CD4-positive, CD25-positive, alpha-beta regulatory T cell (primary cell): ENCODE measurements at regions not wholly inside any gene's neighbourhood (a gene's known extent, or its start where the extent isn't known, plus 50 kb on each side); places are given as distances from the start of the nearest gene placed in this dataset.

Source experiments
- ATAC-seq, 2 donors: fragments of 150-1000 bp; cut with Tn5 transposase; one replicate each; pipeline ENCODE4 v1.10.0; 2021; ENCODE audit warnings: low read depth in 2 of 2, moderate number of reproducible peaks in 2 of 2, moderate library complexity in 1 of 2
- DNase-seq, 3 donors: peaks; one replicate each; pipeline versions ENCODE4 v3.0.0 to v3.0.0-alpha.2; 2012 to 2022; ENCODE audit warnings: mixed read lengths in 1 of 3
- H3K27ac ChIP-seq: one replicate; pipeline ENCODE4 v1.7.0; 2013; ENCODE audit warnings: mild to moderate bottlenecking, low read length; ENCODE audit not compliant: insufficient read depth, poor library complexity, severe bottlenecking
- H3K27me3 ChIP-seq: one replicate; pipeline ENCODE4 v1.7.0; 2013; ENCODE audit warnings: low read length; ENCODE audit not compliant: control insufficient read depth, insufficient read depth
- H3K36me3 ChIP-seq: one replicate; pipeline ENCODE4 v1.7.0; 2013; ENCODE audit warnings: mild to moderate bottlenecking, low read length, moderate library complexity; ENCODE audit not compliant: control insufficient read depth, insufficient read depth
- H3K4me1 ChIP-seq: 2 replicates; pipeline ENCODE4 v1.7.0; 2013; ENCODE audit warnings: mild to moderate bottlenecking, low read length; ENCODE audit not compliant: insufficient read depth, control insufficient read depth, poor library complexity, severe bottlenecking
- H3K4me3 ChIP-seq: one replicate; pipeline ENCODE4 v1.7.0; 2013; ENCODE audit warnings: low read depth, mild to moderate bottlenecking, low read length, moderate library complexity
- H3K9me3 ChIP-seq, 2 experiments: 1 replicate in 1 of 2; 2 replicates in 1 of 2; pipeline ENCODE4 v1.7.0; 2013; ENCODE audit warnings: low read length in 2 of 2, mild to moderate bottlenecking in 1 of 2, moderate library complexity in 1 of 2; ENCODE audit not compliant: control insufficient read depth in 2 of 2
- H3K27ac Mint-ChIP-seq, 3 donors: one replicate each; pipeline ENCODE4 v1.8.0; 2020 to 2022; ENCODE audit warnings: mild to moderate bottlenecking in 3 of 3, mixed read lengths in 3 of 3, moderate library complexity in 2 of 3
- H3K27me3 Mint-ChIP-seq: one replicate; pipeline ENCODE4 v1.8.0; 2022; ENCODE audit warnings: mild to moderate bottlenecking, mixed read lengths
- H3K36me3 Mint-ChIP-seq: one replicate; pipeline ENCODE4 v1.8.0; 2020; ENCODE audit warnings: mixed read lengths
- H3K4me1 Mint-ChIP-seq, 4 donors: one replicate each; pipeline ENCODE4 v1.8.0; 2020 to 2022; ENCODE audit warnings: mixed read lengths in 4 of 4, mild to moderate bottlenecking in 1 of 4
- H3K4me3 Mint-ChIP-seq, 4 donors: one replicate each; pipeline ENCODE4 v1.8.0; 2020 to 2022; ENCODE audit warnings: mild to moderate bottlenecking in 4 of 4, mixed read lengths in 4 of 4, moderate library complexity in 3 of 4
- H3K9me3 Mint-ChIP-seq, 7 donors: one replicate each; pipeline ENCODE4 v1.8.0; 2020 to 2022; ENCODE audit warnings: mixed read lengths in 7 of 7, mild to moderate bottlenecking in 3 of 7, moderate library complexity in 2 of 7

- no peaks in the 10 kb centered on the region for H3K27me3 ChIP-seq
- DNase-seq = no peak
- H3K36me3 Mint-ChIP-seq = no peaks in the 10 kb centered on the region
- no peaks in the 10 kb centered on the region for H3K27me3 Mint-ChIP-seq
- ATAC-seq = no peak
- H3K36me3 ChIP-seq = no peaks in the 10 kb centered on the region
- no peak overlapping the region for H3K27ac Mint-ChIP-seq
- H3K9me3 Mint-ChIP-seq = peaks cover 0 to 2% (median 0%) of the 10 kb centered on the region in 7 donors
- H3K27ac ChIP-seq = no peak overlapping the region
- H3K4me1 Mint-ChIP-seq = no peaks in the 10 kb centered on the region
- no peak overlapping the region for H3K4me3 Mint-ChIP-seq
- H3K4me3 ChIP-seq = no peak overlapping the region
- no peaks in the 10 kb centered on the region for H3K9me3 ChIP-seq
- H3K4me1 ChIP-seq = no peaks in the 10 kb centered on the region
These were observed 242.5 kb downstream of the TTLL2 start for GRCh38 chr6:167567142-167568033.

- no peak overlapping the region for H3K27ac ChIP-seq
- no peaks in the 10 kb centered on the region for H3K4me1 ChIP-seq
- H3K27me3 ChIP-seq = no peaks in the 10 kb centered on the region
- H3K4me3 ChIP-seq = no peak overlapping the region
- H3K36me3 ChIP-seq = no peaks in the 10 kb centered on the region
- ATAC-seq (no peak), DNase-seq (no peak)
- Mint-ChIP-seq H3K4me1 (no peaks in the 10 kb centered on the region), H3K27me3 (no peaks in the 10 kb centered on the region), H3K36me3 (no peaks in the 10 kb centered on the region), H3K9me3 (peaks cover 0 to 2% (median 0%) of the 10 kb centered on the region in 7 donors), H3K4me3 (no peak overlapping the region), H3K27ac (no peak overlapping the region)
- no peaks in the 10 kb centered on the region for H3K9me3 ChIP-seq
These were observed 243.6 kb downstream of the TTLL2 start for GRCh38 chr6:167568407-167569024.

GRCh38 chr6:167569041-167569805 is 244.3 kb downstream of the TTLL2 start:
- Histone ChIP-seq H3K4me3 (no peak overlapping the region), H3K27ac (no peak overlapping the region), H3K36me3 (no peaks in the 10 kb centered on the region), H3K27me3 (no peaks in the 10 kb centered on the region), H3K4me1 (no peaks in the 10 kb centered on the region), H3K9me3 (no peaks in the 10 kb centered on the region)
- Mint-ChIP-seq H3K36me3 (no peaks in the 10 kb centered on the region), H3K4me1 (no peaks in the 10 kb centered on the region), H3K27ac (no peak overlapping the region), H3K27me3 (no peaks in the 10 kb centered on the region), H3K4me3 (no peak overlapping the region), H3K9me3 (no peaks in the 10 kb centered on the region)
- no peak for DNase-seq
- no peak for ATAC-seq

GRCh38 chr6:167569879-167570278 is 245.0 kb downstream of the TTLL2 start:
- ATAC-seq (no peak), DNase-seq (no peak)
- H3K4me3 ChIP-seq = no peak overlapping the region
- H3K4me1 Mint-ChIP-seq = no peaks in the 10 kb centered on the region
- H3K9me3 ChIP-seq = no peaks in the 10 kb centered on the region
- no peaks in the 10 kb centered on the region for H3K27me3 ChIP-seq
- H3K27ac ChIP-seq = no peak overlapping the region
- H3K9me3 Mint-ChIP-seq = no peaks in the 10 kb centered on the region
- H3K36me3 Mint-ChIP-seq = no peaks in the 10 kb centered on the region
- no peak overlapping the region for H3K27ac Mint-ChIP-seq
- no peaks in the 10 kb centered on the region for H3K27me3 Mint-ChIP-seq
- no peak overlapping the region for H3K4me3 Mint-ChIP-seq
- no peaks in the 10 kb centered on the region for H3K36me3 ChIP-seq
- no peaks in the 10 kb centered on the region for H3K4me1 ChIP-seq

- Mint-ChIP-seq H3K9me3 (no peaks in the 10 kb centered on the region), H3K4me1 (no peaks in the 10 kb centered on the region), H3K36me3 (no peaks in the 10 kb centered on the region), H3K27me3 (no peaks in the 10 kb centered on the region), H3K27ac (no peak overlapping the region), H3K4me3 (no peak overlapping the region)
- Histone ChIP-seq H3K4me3 (no peak overlapping the region), H3K9me3 (no peaks in the 10 kb centered on the region), H3K36me3 (no peaks in the 10 kb centered on the region), H3K4me1 (no peaks in the 10 kb centered on the region), H3K27ac (no peak overlapping the region), H3K27me3 (no peaks in the 10 kb centered on the region)
- DNase-seq (no peak), ATAC-seq (no peak)
These were observed 245.8 kb downstream of the TTLL2 start for GRCh38 chr6:167570460-167571400.

GRCh38 chr6:167571550-167571949 is 246.7 kb downstream of the TTLL2 start:
- H3K27me3 Mint-ChIP-seq = no peaks in the 10 kb centered on the region
- no peak overlapping the region for H3K4me3 ChIP-seq
- H3K4me1 ChIP-seq = no peaks in the 10 kb centered on the region
- H3K9me3 Mint-ChIP-seq = peaks cover 0 to 2% (median 0%) of the 10 kb centered on the region in 7 donors
- H3K36me3 Mint-ChIP-seq = no peaks in the 10 kb centered on the region
- no peak overlapping the region for H3K27ac Mint-ChIP-seq
- no peaks in the 10 kb centered on the region for H3K27me3 ChIP-seq
- H3K27ac ChIP-seq = no peak overlapping the region
- ATAC-seq (no peak), DNase-seq (no peak)
- H3K4me3 Mint-ChIP-seq = no peak overlapping the region
- H3K9me3 ChIP-seq = no peaks in the 10 kb centered on the region
- H3K36me3 ChIP-seq = no peaks in the 10 kb centered on the region
- no peaks in the 10 kb centered on the region for H3K4me1 Mint-ChIP-seq

GRCh38 chr6:167572106-167572505 is 247.2 kb downstream of the TTLL2 start:
- Histone ChIP-seq H3K36me3 (no peaks in the 10 kb centered on the region), H3K27ac (no peak overlapping the region), H3K4me1 (no peaks in the 10 kb centered on the region), H3K4me3 (no peak overlapping the region), H3K27me3 (no peaks in the 10 kb centered on the region), H3K9me3 (no peaks in the 10 kb centered on the region)
- Mint-ChIP-seq H3K36me3 (no peaks in the 10 kb centered on the region), H3K4me1 (no peaks in the 10 kb centered on the region), H3K27me3 (no peaks in the 10 kb centered on the region), H3K27ac (no peak overlapping the region), H3K9me3 (peaks cover 0 to 2% (median 0%) of the 10 kb centered on the region in 7 donors), H3K4me3 (no peak overlapping the region)
- DNase-seq = no peak
- no peak for ATAC-seq
